Mammary epithelial cell (primary cell): ENCODE measurements at regions not wholly inside any gene's neighbourhood (a gene's known extent, or its start where the extent isn't known, plus 50 kb on each side); places are given as distances from the start of the nearest gene placed in this dataset.

Experiments used
- EZH2 ChIP-seq: IDR thresholded peaks from 2 replicates; pipeline ENCODE4 v1.6.1; 2012; ENCODE audit warnings: low read length, inconsistent platforms, borderline replicate concordance
- TF ChIP-seq, protein P1 (sequence below), 2 donors: IDR thresholded peaks in 1 of 2; conservative IDR thresholded peaks in 1 of 2; 2 replicates each; pipeline ENCODE4 v1.5.1; 2011 to 2012; ENCODE audit warnings: inconsistent platforms in 2 of 2, low read length in 2 of 2, mild to moderate bottlenecking in 2 of 2, control low read depth in 1 of 2, low read depth in 1 of 2; ENCODE audit not compliant: insufficient read depth in 1 of 2; ENCODE audit errors: extremely low read depth in 1 of 2

GRCh38 chr4:23161787-23162186 is 469.1 kb downstream of the GBA3 start:
- TF ChIP-seq, protein P1, sequence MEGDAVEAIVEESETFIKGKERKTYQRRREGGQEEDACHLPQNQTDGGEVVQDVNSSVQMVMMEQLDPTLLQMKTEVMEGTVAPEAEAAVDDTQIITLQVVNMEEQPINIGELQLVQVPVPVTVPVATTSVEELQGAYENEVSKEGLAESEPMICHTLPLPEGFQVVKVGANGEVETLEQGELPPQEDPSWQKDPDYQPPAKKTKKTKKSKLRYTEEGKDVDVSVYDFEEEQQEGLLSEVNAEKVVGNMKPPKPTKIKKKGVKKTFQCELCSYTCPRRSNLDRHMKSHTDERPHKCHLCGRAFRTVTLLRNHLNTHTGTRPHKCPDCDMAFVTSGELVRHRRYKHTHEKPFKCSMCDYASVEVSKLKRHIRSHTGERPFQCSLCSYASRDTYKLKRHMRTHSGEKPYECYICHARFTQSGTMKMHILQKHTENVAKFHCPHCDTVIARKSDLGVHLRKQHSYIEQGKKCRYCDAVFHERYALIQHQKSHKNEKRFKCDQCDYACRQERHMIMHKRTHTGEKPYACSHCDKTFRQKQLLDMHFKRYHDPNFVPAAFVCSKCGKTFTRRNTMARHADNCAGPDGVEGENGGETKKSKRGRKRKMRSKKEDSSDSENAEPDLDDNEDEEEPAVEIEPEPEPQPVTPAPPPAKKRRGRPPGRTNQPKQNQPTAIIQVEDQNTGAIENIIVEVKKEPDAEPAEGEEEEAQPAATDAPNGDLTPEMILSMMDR (conservative IDR thresholded peaks at IDR 0.05 in 1 of 2, IDR thresholded peaks at IDR 0.05 in 1 of 2; ENCODE audit: extremely low read depth in 1 of 2, insufficient read depth in 1 of 2, low read depth in 1 of 2, low read length in 2 of 2): no peak
- TF ChIP-seq EZH2: no peak
